ENCODE measurements at regions not wholly inside any gene's neighbourhood (a gene's known extent, or its start where the extent isn't known, plus 50 kb on each side); places are given as distances from the start of the nearest gene placed in this dataset.

DNA sequence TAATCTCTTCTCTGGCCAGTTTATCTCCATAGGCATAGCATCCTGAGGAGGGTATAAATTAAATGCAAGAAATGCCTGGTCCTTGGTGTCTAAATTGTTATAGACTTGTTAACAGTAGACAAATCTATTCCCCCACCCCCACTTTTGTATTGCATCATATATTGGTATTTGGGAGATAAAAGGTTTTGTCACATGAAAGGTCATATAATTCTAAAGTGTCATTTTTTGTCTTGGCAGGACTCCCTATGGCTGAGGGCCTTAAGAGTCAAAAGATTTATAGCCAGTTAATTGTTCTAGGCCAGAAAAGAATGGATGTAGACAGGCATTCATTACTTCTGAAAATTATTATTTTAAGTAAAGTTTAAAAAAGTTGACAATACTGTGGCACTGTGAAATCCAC, 90.3 kb upstream of the MOCS2 start:
- H3K9me3 ChIP-seq (ENCODE audit: control insufficient read depth in 4 of 4, low read length in 3 of 4): no peaks in the 10 kb centered on the region
- no peaks in the 10 kb centered on the region for H3K36me3 ChIP-seq (ENCODE audit: control insufficient read depth in 4 of 4, insufficient read depth in 3 of 4, low read depth in 1 of 4, low read length in 3 of 4)
- no peak for DNase-seq (ENCODE audit: low spot score)
- no peak overlapping the region for H3K4me3 ChIP-seq (ENCODE audit: low read depth in 1 of 3, low read length in 3 of 3)
- TF ChIP-seq HNF4A (conservative IDR thresholded peaks at IDR 0.05) (no peak), YY1 (IDR thresholded peaks at IDR 0.05) (no peak), ZBTB33 (IDR thresholded peaks at IDR 0.05) (no peak), FOXA1 (IDR thresholded peaks at IDR 0.05) (no peak), EGR1 (IDR thresholded peaks at IDR 0.05; ENCODE audit: low read depth in 2 of 2) (no peak), TAF1 (conservative IDR thresholded peaks at IDR 0.05) (no peak)
- H3K9ac ChIP-seq (ENCODE audit: low read depth in 1 of 2, low read length in 2 of 2): no peak overlapping the region
- H3K27me3 ChIP-seq (ENCODE audit: control insufficient read depth in 4 of 4, insufficient read depth in 4 of 4, low read length in 3 of 4): no peaks in the 10 kb centered on the region
- H3K27ac ChIP-seq (ENCODE audit: low read depth in 1 of 2, low read length in 2 of 2): no peak overlapping the region
- no peaks in the 10 kb centered on the region for H3K4me1 ChIP-seq (ENCODE audit: control insufficient read depth in 4 of 4, insufficient read depth in 4 of 4, low read length in 3 of 4)

DNA sequence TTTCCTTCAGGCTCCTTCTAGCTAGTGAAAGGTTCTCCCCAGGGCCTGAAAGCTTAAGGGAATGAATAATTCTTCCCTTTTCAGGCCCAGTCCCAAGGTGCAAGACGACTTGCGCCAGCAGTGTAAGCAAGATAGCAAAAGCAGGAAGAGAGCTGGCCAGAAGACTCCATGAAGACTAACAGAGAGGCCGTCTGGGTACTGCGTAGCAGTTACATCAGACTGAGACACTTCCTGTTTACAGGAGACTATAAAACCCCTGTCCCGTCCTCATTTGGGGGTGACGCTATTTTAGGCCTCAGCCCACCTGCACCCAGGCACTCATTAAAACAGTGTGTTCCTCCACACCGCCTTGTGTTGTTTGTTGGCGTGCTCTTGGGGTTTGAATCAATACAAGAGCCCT, 90.7 kb upstream of the MOCS2 start:
- Histone ChIP-seq H3K27ac (ENCODE audit: low read depth in 1 of 2, low read length in 2 of 2) (no peak overlapping the region), H3K36me3 (ENCODE audit: control insufficient read depth in 4 of 4, insufficient read depth in 3 of 4, low read depth in 1 of 4, low read length in 3 of 4) (no peaks in the 10 kb centered on the region), H3K9me3 (ENCODE audit: control insufficient read depth in 4 of 4, low read length in 3 of 4) (no peaks in the 10 kb centered on the region), H3K4me1 (ENCODE audit: control insufficient read depth in 4 of 4, insufficient read depth in 4 of 4, low read length in 3 of 4) (no peaks in the 10 kb centered on the region), H3K4me3 (ENCODE audit: low read depth in 1 of 3, low read length in 3 of 3) (no peak overlapping the region), H3K27me3 (ENCODE audit: control insufficient read depth in 4 of 4, insufficient read depth in 4 of 4, low read length in 3 of 4) (no peaks in the 10 kb centered on the region), H3K9ac (ENCODE audit: low read depth in 1 of 2, low read length in 2 of 2) (no peak overlapping the region)
- DNase-seq (ENCODE audit: low spot score): no peak
- TF ChIP-seq FOXA1 (IDR thresholded peaks at IDR 0.05) (no peak), HNF4A (conservative IDR thresholded peaks at IDR 0.05) (no peak), RXRA (IDR thresholded peaks at IDR 0.05) (no peak), JUND (IDR thresholded peaks at IDR 0.05) (no peak), HNF4G (IDR thresholded peaks at IDR 0.05) (no peak), SP1 (IDR thresholded peaks at IDR 0.05) (no peak), REST (IDR thresholded peaks at IDR 0.05) (no peak), RAD21 (IDR thresholded peaks at IDR 0.05) (no peak), TAF1 (conservative IDR thresholded peaks at IDR 0.05) (no peak), YY1 (IDR thresholded peaks at IDR 0.05) (no peak), EGR1 (IDR thresholded peaks at IDR 0.05; ENCODE audit: low read depth in 2 of 2) (no peak), ZBTB33 (IDR thresholded peaks at IDR 0.05) (no peak), GABPA (IDR thresholded peaks at IDR 0.05 in 1 of 2, conservative IDR thresholded peaks at IDR 0.05 in 1 of 2) (no peak), FOXA2 (IDR thresholded peaks at IDR 0.05) (no peak), NR2F2 (IDR thresholded peaks at IDR 0.05) (no peak)
- TF ChIP-seq, protein P1, sequence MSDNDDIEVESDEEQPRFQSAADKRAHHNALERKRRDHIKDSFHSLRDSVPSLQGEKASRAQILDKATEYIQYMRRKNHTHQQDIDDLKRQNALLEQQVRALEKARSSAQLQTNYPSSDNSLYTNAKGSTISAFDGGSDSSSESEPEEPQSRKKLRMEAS (IDR thresholded peaks at IDR 0.05): no peak
- TF ChIP-seq, protein P2, sequence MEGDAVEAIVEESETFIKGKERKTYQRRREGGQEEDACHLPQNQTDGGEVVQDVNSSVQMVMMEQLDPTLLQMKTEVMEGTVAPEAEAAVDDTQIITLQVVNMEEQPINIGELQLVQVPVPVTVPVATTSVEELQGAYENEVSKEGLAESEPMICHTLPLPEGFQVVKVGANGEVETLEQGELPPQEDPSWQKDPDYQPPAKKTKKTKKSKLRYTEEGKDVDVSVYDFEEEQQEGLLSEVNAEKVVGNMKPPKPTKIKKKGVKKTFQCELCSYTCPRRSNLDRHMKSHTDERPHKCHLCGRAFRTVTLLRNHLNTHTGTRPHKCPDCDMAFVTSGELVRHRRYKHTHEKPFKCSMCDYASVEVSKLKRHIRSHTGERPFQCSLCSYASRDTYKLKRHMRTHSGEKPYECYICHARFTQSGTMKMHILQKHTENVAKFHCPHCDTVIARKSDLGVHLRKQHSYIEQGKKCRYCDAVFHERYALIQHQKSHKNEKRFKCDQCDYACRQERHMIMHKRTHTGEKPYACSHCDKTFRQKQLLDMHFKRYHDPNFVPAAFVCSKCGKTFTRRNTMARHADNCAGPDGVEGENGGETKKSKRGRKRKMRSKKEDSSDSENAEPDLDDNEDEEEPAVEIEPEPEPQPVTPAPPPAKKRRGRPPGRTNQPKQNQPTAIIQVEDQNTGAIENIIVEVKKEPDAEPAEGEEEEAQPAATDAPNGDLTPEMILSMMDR (IDR thresholded peaks at IDR 0.05; ENCODE audit: low read depth, low read length, missing input control): no peak
- TF ChIP-seq, protein P3, sequence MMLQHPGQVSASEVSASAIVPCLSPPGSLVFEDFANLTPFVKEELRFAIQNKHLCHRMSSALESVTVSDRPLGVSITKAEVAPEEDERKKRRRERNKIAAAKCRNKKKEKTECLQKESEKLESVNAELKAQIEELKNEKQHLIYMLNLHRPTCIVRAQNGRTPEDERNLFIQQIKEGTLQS (IDR thresholded peaks at IDR 0.05): no peak
- WGBS: 81% methylated on average over 8 of the region's 8 CpGs

Data from liver (tissue), 8 donors.